Keratinocyte (primary cell): ENCODE measurements at regions not wholly inside any gene's neighbourhood (a gene's known extent, or its start where the extent isn't known, plus 50 kb on each side); places are given as distances from the start of the nearest gene placed in this dataset.

ENCODE experiments used
- DNase-seq: peaks from one replicate; pipeline ENCODE4 v3.0.0-alpha.2; 2011; ENCODE audit warnings: low read depth, missing footprints, low spot score
- FAIRE-seq: peaks from 2 replicates; lab custom pipeline; 2011; peaks lifted over from hg19 to GRCh38; lab: Jason Lieb, UNC
- H2AFZ ChIP-seq: 2 replicates; pipeline ENCODE4 v1.6.0; 2012; ENCODE audit warnings: low read length, control low read depth, inconsistent platforms; ENCODE audit not compliant: control insufficient read depth
- H3K27ac ChIP-seq: 2 replicates; pipeline ENCODE4 v1.5.1; 2011; ENCODE audit warnings: low read length; ENCODE audit not compliant: control insufficient read depth, insufficient read depth
- H3K27me3 ChIP-seq: 3 replicates; pipeline ENCODE4 v1.6.0; 2011; ENCODE audit warnings: low read length; ENCODE audit not compliant: control insufficient read depth, insufficient read depth; ENCODE audit errors: extremely low read depth
- H3K36me3 ChIP-seq, 2 experiments: 2 replicates in 1 of 2; 3 replicates in 1 of 2; pipeline ENCODE4 v1.5.1; 2011; ENCODE audit warnings: low read length in 2 of 2, mild to moderate bottlenecking in 1 of 2; ENCODE audit not compliant: control insufficient read depth in 2 of 2, insufficient read depth in 2 of 2; ENCODE audit errors: extremely low read depth in 1 of 2
- H3K4me1 ChIP-seq: 3 replicates; pipeline ENCODE4 v1.5.1; 2011; ENCODE audit warnings: low read length; ENCODE audit not compliant: control insufficient read depth, insufficient read depth; ENCODE audit errors: extremely low read depth
- H3K4me2 ChIP-seq: 3 replicates; pipeline ENCODE4 v1.6.0; 2011; ENCODE audit warnings: low read depth, low read length; ENCODE audit not compliant: control insufficient read depth, insufficient read depth; ENCODE audit errors: extremely low read depth
- H3K4me3 ChIP-seq, 3 experiments: fragments of 200-600 bp in 1 of 3; sonication (generic) in 1 of 3; 2 replicates in 2 of 3; 3 replicates in 1 of 3; pipeline ENCODE4 v1.5.1; 2011 to 2016; ENCODE audit warnings: low read length in 3 of 3, mild to moderate bottlenecking in 3 of 3, control low read depth in 2 of 3, inconsistent platforms in 1 of 3, low read depth in 1 of 3, mixed read lengths in 1 of 3, mixed run types in 1 of 3, moderate library complexity in 1 of 3; ENCODE audit not compliant: control insufficient read depth in 2 of 3, insufficient read depth in 2 of 3; ENCODE audit errors: extremely low read depth in 1 of 3
- H3K79me2 ChIP-seq: 2 replicates; pipeline ENCODE4 v1.6.0; 2012; ENCODE audit warnings: low read length; ENCODE audit not compliant: control insufficient read depth, insufficient read depth
- H3K9ac ChIP-seq: 3 replicates; pipeline ENCODE4 v1.6.0; 2011; ENCODE audit warnings: low read length; ENCODE audit not compliant: control insufficient read depth, insufficient read depth; ENCODE audit errors: extremely low read depth
- H3K9me1 ChIP-seq: 3 replicates; pipeline ENCODE4 v1.6.0; 2011; ENCODE audit warnings: low read length; ENCODE audit not compliant: control insufficient read depth, insufficient read depth; ENCODE audit errors: extremely low read depth
- H3K9me3 ChIP-seq: 2 replicates; pipeline ENCODE4 v1.5.1; 2012; ENCODE audit warnings: low read depth, low read length; ENCODE audit not compliant: control insufficient read depth
- H4K20me1 ChIP-seq: 3 replicates; pipeline ENCODE4 v1.6.0; 2011; ENCODE audit warnings: low read length; ENCODE audit not compliant: control insufficient read depth, insufficient read depth; ENCODE audit errors: extremely low read depth
- EZH2 ChIP-seq: IDR thresholded peaks from one replicate; pipeline ENCODE4 v1.6.1; 2012; ENCODE audit warnings: inconsistent platforms, mild to moderate bottlenecking, low read length, moderate library complexity
- dilution Hi-C: fragments of 300-500 bp; cut with MboI; formaldehyde crosslinking; loops from one replicate; pipeline ENCODE4 v1.7.0; 2020; ENCODE audit warnings: low sequenced_read_pairs; ENCODE audit not compliant: extremely low pct_ligation_motif_present
- TF ChIP-seq, protein P1 (sequence below), 3 experiments: IDR thresholded peaks in 1 of 3; conservative IDR thresholded peaks in 1 of 3; optimal IDR thresholded peaks in 1 of 3; 2 replicates in 2 of 3; 3 replicates in 1 of 3; pipeline versions ENCODE3 to v1.5.1; 2011; ENCODE audit warnings: low read length in 3 of 3, mild to moderate bottlenecking in 3 of 3, moderate library complexity in 2 of 3, control low read depth in 1 of 3, inconsistent platforms in 1 of 3; ENCODE audit not compliant: insufficient read depth in 2 of 3; ENCODE audit errors: extremely low read depth in 1 of 3

DNA sequence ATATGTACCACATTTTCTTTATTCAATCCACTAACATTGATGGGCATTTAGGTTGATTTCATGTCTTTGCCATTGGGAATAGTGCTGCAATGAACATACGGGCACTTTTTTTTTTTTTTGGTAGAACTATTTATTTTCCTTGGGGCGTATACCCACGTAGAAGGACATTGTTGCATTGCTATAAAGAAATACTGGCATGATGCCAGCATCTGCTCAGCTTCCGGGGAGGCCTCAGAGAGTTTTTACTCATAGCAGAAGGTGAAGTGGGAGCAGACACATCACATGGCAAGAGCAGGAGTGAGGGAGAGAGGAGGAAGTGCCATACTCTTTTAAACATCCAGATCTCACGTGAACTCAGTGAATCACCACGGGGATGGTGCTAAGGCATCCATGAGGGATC lies 197.0 kb downstream of the SQOR start:
- Histone ChIP-seq H3K9me3 (no peaks in the 10 kb centered on the region), H3K27ac (no peak overlapping the region), H4K20me1 (no peaks in the 10 kb centered on the region), H2AFZ (no peak overlapping the region), H3K4me3 (no peak overlapping the region), H3K4me2 (no peak overlapping the region), H3K27me3 (peaks cover 3% of the 10 kb centered on the region), H3K79me2 (no peaks in the 10 kb centered on the region), H3K9ac (no peak overlapping the region), H3K4me1 (no peaks in the 10 kb centered on the region), H3K9me1 (no peaks in the 10 kb centered on the region), H3K36me3 (no peaks in the 10 kb centered on the region)
- FAIRE-seq: no peak
- dilution Hi-C loops: no loop called here
- no peak for DNase-seq
- TF ChIP-seq, protein P1, sequence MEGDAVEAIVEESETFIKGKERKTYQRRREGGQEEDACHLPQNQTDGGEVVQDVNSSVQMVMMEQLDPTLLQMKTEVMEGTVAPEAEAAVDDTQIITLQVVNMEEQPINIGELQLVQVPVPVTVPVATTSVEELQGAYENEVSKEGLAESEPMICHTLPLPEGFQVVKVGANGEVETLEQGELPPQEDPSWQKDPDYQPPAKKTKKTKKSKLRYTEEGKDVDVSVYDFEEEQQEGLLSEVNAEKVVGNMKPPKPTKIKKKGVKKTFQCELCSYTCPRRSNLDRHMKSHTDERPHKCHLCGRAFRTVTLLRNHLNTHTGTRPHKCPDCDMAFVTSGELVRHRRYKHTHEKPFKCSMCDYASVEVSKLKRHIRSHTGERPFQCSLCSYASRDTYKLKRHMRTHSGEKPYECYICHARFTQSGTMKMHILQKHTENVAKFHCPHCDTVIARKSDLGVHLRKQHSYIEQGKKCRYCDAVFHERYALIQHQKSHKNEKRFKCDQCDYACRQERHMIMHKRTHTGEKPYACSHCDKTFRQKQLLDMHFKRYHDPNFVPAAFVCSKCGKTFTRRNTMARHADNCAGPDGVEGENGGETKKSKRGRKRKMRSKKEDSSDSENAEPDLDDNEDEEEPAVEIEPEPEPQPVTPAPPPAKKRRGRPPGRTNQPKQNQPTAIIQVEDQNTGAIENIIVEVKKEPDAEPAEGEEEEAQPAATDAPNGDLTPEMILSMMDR (optimal IDR thresholded peaks at IDR 0.05 in 1 of 3, IDR thresholded peaks at IDR 0.05 in 1 of 3, conservative IDR thresholded peaks at IDR 0.05 in 1 of 3; ENCODE audit: extremely low read depth in 1 of 3, insufficient read depth in 2 of 3, low read length in 3 of 3): no peak
- TF ChIP-seq EZH2: no peak

DNA sequence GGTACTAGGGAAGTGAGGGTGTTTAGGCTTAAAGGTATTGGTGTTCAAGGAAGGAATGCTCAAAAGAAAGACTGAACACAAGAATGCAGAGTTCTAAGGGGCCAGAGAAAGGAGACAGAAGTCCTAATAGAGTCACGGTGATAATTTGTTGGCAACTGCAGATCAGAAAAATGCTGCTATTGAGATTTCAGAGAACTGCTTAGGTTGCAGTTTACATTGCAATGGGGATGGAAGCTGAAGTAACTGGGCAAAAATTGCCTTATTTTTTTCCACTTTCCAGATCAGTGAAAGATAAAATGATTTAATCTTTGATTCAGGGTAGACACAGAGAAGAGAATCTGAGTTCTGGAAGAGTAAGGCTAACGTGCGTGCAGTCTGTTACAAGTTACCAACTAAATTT lies 199.8 kb downstream of the SQOR start:
- dilution Hi-C loops: no loop called here
- Histone ChIP-seq H3K36me3 (no peaks in the 10 kb centered on the region), H3K4me2 (no peak overlapping the region), H3K4me3 (no peak overlapping the region), H3K9ac (no peak overlapping the region), H3K27ac (no peak overlapping the region), H3K27me3 (no peaks in the 10 kb centered on the region), H4K20me1 (no peaks in the 10 kb centered on the region), H3K4me1 (no peaks in the 10 kb centered on the region), H2AFZ (no peak overlapping the region), H3K79me2 (no peaks in the 10 kb centered on the region), H3K9me1 (no peaks in the 10 kb centered on the region), H3K9me3 (no peaks in the 10 kb centered on the region)
- no peak for FAIRE-seq
- TF ChIP-seq, protein P1 (optimal IDR thresholded peaks at IDR 0.05 in 1 of 3, IDR thresholded peaks at IDR 0.05 in 1 of 3, conservative IDR thresholded peaks at IDR 0.05 in 1 of 3; ENCODE audit: extremely low read depth in 1 of 3, insufficient read depth in 2 of 3, low read length in 3 of 3): no peak
- TF ChIP-seq EZH2: no peak
- no peak for DNase-seq
